HG02852 (cell line): ENCODE measurements at regions not wholly inside any gene's neighbourhood (a gene's known extent, or its start where the extent isn't known, plus 50 kb on each side); places are given as distances from the start of the nearest gene placed in this dataset.

Experiments used
- ATAC-seq: cut with Tn5 transposase; IDR thresholded peaks from one replicate; pipeline ENCODE4 v1.9.1; 2021; ENCODE audit warnings: mild to moderate bottlenecking, moderate library complexity; ENCODE audit not compliant: unreplicated experiment

DNA sequence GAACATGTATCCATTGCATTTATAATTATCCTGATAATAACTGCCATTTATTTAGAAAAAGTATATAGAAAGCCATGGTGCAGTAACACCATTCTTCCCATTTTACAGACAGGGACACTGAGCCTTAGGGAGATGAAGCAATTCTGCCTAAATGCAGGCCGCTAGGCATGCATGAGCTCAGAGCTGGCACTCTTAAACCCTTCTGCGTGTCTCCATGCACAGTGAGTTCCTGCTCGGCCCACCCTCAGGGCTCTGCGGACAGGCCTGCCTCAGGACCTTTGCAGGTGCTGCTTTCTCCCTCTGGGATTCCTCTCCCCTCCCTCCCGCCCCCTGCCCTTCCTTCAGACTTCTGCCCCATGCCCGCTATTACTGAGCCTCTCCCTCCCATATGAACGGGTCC lies 54.3 kb upstream of the WSB1 start:
- no peak for ATAC-seq

GRCh38 chr17:27240086-27240801 lies 53.7 kb upstream of the WSB1 start:
- ATAC-seq = no peak

DNA sequence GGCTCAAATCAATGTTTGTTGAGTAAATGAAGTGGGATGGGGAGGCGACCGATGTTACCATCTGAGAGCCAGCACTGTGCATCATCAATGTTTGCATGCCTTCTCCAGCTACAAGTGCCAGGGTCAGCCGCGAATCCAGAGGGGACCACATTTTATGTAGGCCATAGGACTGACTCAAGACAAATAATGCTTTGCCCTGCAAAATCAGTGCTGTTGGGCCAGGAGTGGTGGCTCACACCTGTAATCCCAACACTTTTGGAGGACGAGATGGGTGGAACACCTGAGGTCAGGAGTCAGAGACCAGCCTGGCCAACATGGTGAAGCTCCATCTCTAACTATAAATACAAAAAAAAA lies 53.1 kb upstream of the WSB1 start:
- ATAC-seq = no peak

GRCh38 chr17:27241346-27241946 lies 52.5 kb upstream of the WSB1 start:
- peak; percentile 56 for ATAC-seq

DNA sequence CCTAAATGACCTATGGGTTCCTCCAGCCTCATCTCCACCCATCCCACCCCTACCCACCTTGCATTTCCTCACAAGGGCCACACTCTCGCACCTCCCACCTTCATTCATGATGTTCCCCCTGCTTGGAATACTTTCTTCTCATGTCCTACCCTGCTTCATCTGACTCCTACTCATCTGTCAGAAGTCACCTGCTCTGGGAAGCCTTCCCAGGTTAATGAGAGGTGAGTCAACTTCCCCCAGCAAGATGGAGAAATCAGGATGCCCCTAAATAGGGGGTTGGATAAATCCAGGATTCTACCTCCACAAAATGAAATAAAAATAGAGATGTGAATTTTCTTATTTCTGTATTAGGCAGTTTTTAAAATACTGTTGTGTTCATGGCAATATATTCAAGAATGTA lies 51.0 kb upstream of the WSB1 start:
- ATAC-seq = no peak

DNA sequence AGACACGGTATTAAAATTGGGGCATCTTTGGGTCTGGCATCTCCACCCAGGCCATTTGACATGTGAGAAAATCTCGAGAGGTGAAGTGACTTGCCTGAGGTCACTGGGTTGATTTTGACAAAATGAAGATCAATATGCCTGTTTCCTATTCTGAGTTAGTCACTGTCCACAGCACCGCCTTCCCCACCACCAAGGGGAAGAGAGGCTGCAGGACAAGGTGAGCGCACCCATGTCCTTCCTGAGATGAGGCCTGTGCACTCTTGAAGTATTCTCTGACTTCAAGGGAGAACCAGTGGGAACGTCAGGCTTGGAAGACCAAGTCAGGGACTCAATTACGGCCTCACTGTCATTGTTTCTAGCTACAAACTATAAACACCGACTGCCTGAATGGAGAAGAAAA lies 49.9 kb upstream of the WSB1 start:
- ATAC-seq = no peak
